Endodermal cell (in vitro differentiated cells): ENCODE measurements at regions not wholly inside any gene's neighbourhood (a gene's known extent, or its start where the extent isn't known, plus 50 kb on each side); places are given as distances from the start of the nearest gene placed in this dataset.

Source experiments
- DNase-seq: peaks from one replicate; pipeline ENCODE4 v3.0.0-alpha.2; 2017
- H3K27ac ChIP-seq: 2 replicates; pipeline ENCODE4 v1.5.1; 2013; ENCODE audit warnings: mild to moderate bottlenecking, low read depth, low read length, moderate library complexity
- H3K27me3 ChIP-seq: 2 replicates; pipeline ENCODE4 v1.6.1; 2013; ENCODE audit warnings: mild to moderate bottlenecking, low read length, moderate library complexity; ENCODE audit not compliant: insufficient read depth, control insufficient read depth, poor library complexity, severe bottlenecking
- H3K36me3 ChIP-seq: 2 replicates; pipeline ENCODE4 v1.7.0; 2013; ENCODE audit warnings: mild to moderate bottlenecking, low read length, moderate library complexity; ENCODE audit not compliant: control insufficient read depth, insufficient read depth
- H3K4me1 ChIP-seq: one replicate; pipeline ENCODE4 v1.7.0; 2013; ENCODE audit warnings: low read length; ENCODE audit not compliant: control insufficient read depth, insufficient read depth
- H3K4me3 ChIP-seq: 2 replicates; pipeline ENCODE4 v1.5.1; 2013; ENCODE audit warnings: mild to moderate bottlenecking, low read length, moderate library complexity
- H3K9ac ChIP-seq: 2 replicates; pipeline ENCODE4 v1.6.1; 2013; ENCODE audit warnings: mild to moderate bottlenecking, low read length, moderate library complexity; ENCODE audit not compliant: poor library complexity, severe bottlenecking; ENCODE audit errors: extremely low read depth
- H3K9me3 ChIP-seq: 2 replicates; pipeline ENCODE4 v1.6.1; 2013; ENCODE audit warnings: mild to moderate bottlenecking, low read length, moderate library complexity; ENCODE audit not compliant: control insufficient read depth
- H3K27ac Mint-ChIP-seq: 2 replicates; pipeline ENCODE4 v1.8.0; 2020; ENCODE audit warnings: mixed read lengths
- H3K27me3 Mint-ChIP-seq: 2 replicates; pipeline ENCODE4 v1.8.0; 2021; ENCODE audit warnings: mild to moderate bottlenecking, mixed read lengths; ENCODE audit not compliant: insufficient read depth
- H3K36me3 Mint-ChIP-seq: 2 replicates; pipeline ENCODE4 v1.8.0; 2020; ENCODE audit warnings: low read depth, mixed read lengths
- H3K4me1 Mint-ChIP-seq: 2 replicates; pipeline ENCODE4 v1.8.0; 2020; ENCODE audit warnings: mixed read lengths
- H3K4me3 Mint-ChIP-seq: 2 replicates; pipeline ENCODE4 v1.8.0; 2020; ENCODE audit warnings: mild to moderate bottlenecking, moderate library complexity, mixed read lengths
- H3K9me3 Mint-ChIP-seq: 2 replicates; pipeline ENCODE4 v1.8.0; 2020; ENCODE audit warnings: mild to moderate bottlenecking, mixed read lengths
- CTCF ChIP-seq: fragments of 200-600 bp; sonication (generic); conservative IDR thresholded peaks from 2 replicates; pipeline ENCODE4 v1.5.0; 2021; ENCODE audit warnings: antibody characterized with exemption, mild to moderate bottlenecking
- WGBS, 2 experiments: methylation state at CpG; one replicate each; pipeline versions ENCODE4 v1.1.5 to v1.1.7; 2013; ENCODE audit warnings: missing lambda C conversion rate in 2 of 2, mixed read lengths in 1 of 2; ENCODE audit not compliant: insufficient coverage in 1 of 2, insufficient read length in 1 of 2; 5-methylcytosine and 5-hydroxymethylcytosine counted together

GRCh38 chr12:107571492-107571891 is 114.1 kb upstream of the PWP1 start:
- Mint-ChIP-seq H3K9me3 (peaks cover 2% of the 10 kb centered on the region), H3K4me1 (no peaks in the 10 kb centered on the region), H3K27me3 (peaks cover 14% of the 10 kb centered on the region), H3K27ac (no peak overlapping the region), H3K36me3 (no peaks in the 10 kb centered on the region), H3K4me3 (no peak overlapping the region)
- H3K4me1 ChIP-seq, result no peaks in the 10 kb centered on the region
- H3K27ac ChIP-seq, result no peak overlapping the region
- no peak overlapping the region for H3K9ac ChIP-seq
- WGBS, 2 experiments, result 92% methylated on average over 7 of the region's 7 CpGs
- no peaks in the 10 kb centered on the region for H3K9me3 ChIP-seq
- TF ChIP-seq CTCF, result no peak
- no peak overlapping the region for H3K4me3 ChIP-seq
- no peaks in the 10 kb centered on the region for H3K27me3 ChIP-seq
- no peak for DNase-seq
- H3K36me3 ChIP-seq, result no peaks in the 10 kb centered on the region

GRCh38 chr12:107574691-107575090 is 110.9 kb upstream of the PWP1 start:
- Histone ChIP-seq H3K27ac (no peak overlapping the region), H3K9me3 (no peaks in the 10 kb centered on the region), H3K4me1 (no peaks in the 10 kb centered on the region), H3K36me3 (no peaks in the 10 kb centered on the region), H3K9ac (no peak overlapping the region), H3K27me3 (peaks cover 3% of the 10 kb centered on the region), H3K4me3 (no peak overlapping the region)
- 91 to 93% methylated on average over 4 of the region's 4 CpGs for WGBS, 2 experiments
- no peak for TF ChIP-seq CTCF
- no peaks in the 10 kb centered on the region for H3K36me3 Mint-ChIP-seq
- H3K27me3 Mint-ChIP-seq, result peaks cover 33% of the 10 kb centered on the region
- no peak overlapping the region for H3K27ac Mint-ChIP-seq
- no peaks in the 10 kb centered on the region for H3K4me1 Mint-ChIP-seq
- H3K4me3 Mint-ChIP-seq, result no peak overlapping the region
- no peak for DNase-seq
- no peaks in the 10 kb centered on the region for H3K9me3 Mint-ChIP-seq

- Mint-ChIP-seq H3K9me3 (no peaks in the 10 kb centered on the region), H3K27me3 (peaks cover 51% of the 10 kb centered on the region), H3K4me3 (peak overlapping the region; percentile 49), H3K36me3 (no peaks in the 10 kb centered on the region), H3K4me1 (peaks cover 11% of the 10 kb centered on the region), H3K27ac (no peak overlapping the region)
- Histone ChIP-seq H3K4me3 (peak overlapping the region; percentile 18), H3K9me3 (no peaks in the 10 kb centered on the region), H3K4me1 (no peaks in the 10 kb centered on the region), H3K9ac (no peak overlapping the region), H3K36me3 (no peaks in the 10 kb centered on the region), H3K27ac (no peak overlapping the region), H3K27me3 (peaks cover 25% of the 10 kb centered on the region)
- peak; percentile 85 for DNase-seq
- TF ChIP-seq CTCF, result peak; percentile 50
- 49 to 52% methylated on average over 32 to 66 of the region's 66 CpGs for WGBS, 2 experiments
These were observed 104.6 kb upstream of the PWP1 start for GRCh38 chr12:107580750-107581618.
